GM23338 (cell line): ENCODE measurements at regions not wholly inside any gene's neighbourhood (a gene's known extent, or its start where the extent isn't known, plus 50 kb on each side); places are given as distances from the start of the nearest gene placed in this dataset.

ENCODE experiments used
- ATAC-seq: fragments of 200-7000 bp; cut with Tn5 transposase; 3 replicates; pipeline ENCODE4 v1.9.1; 2020
- DNase-seq: peaks from one replicate; pipeline ENCODE4 v3.0.0-alpha.2; 2015; ENCODE audit warnings: low spot score
- H2AFZ ChIP-seq: fragments of 200-600 bp; sonication (generic); 2 replicates; pipeline ENCODE4 v1.8.0; 2016; ENCODE audit warnings: antibody characterized with exemption, mild to moderate bottlenecking, moderate library complexity
- H3F3A ChIP-seq: fragments of 200-600 bp; sonication (generic); replicated peaks from 2 replicates; pipeline ENCODE4 v1.8.0; 2017; ENCODE audit warnings: antibody characterized with exemption, mixed run types, low read depth
- H3K27ac ChIP-seq: fragments of 200-600 bp; sonication (generic); 2 replicates; pipeline ENCODE4 v1.6.1; 2016; ENCODE audit warnings: low read depth
- H3K27me3 ChIP-seq: fragments of 200-600 bp; sonication (generic); 2 replicates; pipeline ENCODE4 v1.8.0; 2016; ENCODE audit warnings: mild to moderate bottlenecking, mixed run types, moderate library complexity; ENCODE audit not compliant: insufficient read depth
- H3K36me3 ChIP-seq: fragments of 200-600 bp; sonication (generic); 2 replicates; pipeline ENCODE4 v1.8.0; 2016; ENCODE audit warnings: mild to moderate bottlenecking; ENCODE audit not compliant: insufficient read depth
- H3K4me1 ChIP-seq: fragments of 200-600 bp; sonication (generic); 2 replicates; pipeline ENCODE4 v1.8.0; 2016; ENCODE audit warnings: mild to moderate bottlenecking, moderate library complexity; ENCODE audit not compliant: insufficient read depth
- H3K4me2 ChIP-seq: fragments of 200-600 bp; sonication (generic); 2 replicates; pipeline ENCODE4 v1.7.1; 2017; ENCODE audit warnings: mixed run types
- H3K4me3 ChIP-seq: fragments of 200-600 bp; sonication (generic); 2 replicates; pipeline ENCODE4 v1.6.1; 2016; ENCODE audit warnings: mixed run types
- H3K79me2 ChIP-seq: fragments of 200-600 bp; sonication (generic); replicated peaks from 2 replicates; pipeline ENCODE4 v1.8.0; 2017; ENCODE audit warnings: mild to moderate bottlenecking; ENCODE audit not compliant: insufficient read depth
- H3K9me2 ChIP-seq: fragments of 200-600 bp; sonication (generic); 2 replicates; pipeline ENCODE4 v1.8.0; 2017; ENCODE audit not compliant: insufficient read depth
- H4K20me1 ChIP-seq: fragments of 200-600 bp; sonication (generic); replicated peaks from 2 replicates; pipeline ENCODE4 v1.8.0; 2017; ENCODE audit warnings: mild to moderate bottlenecking; ENCODE audit not compliant: insufficient read depth
- H3K27ac Mint-ChIP-seq: 2 replicates; pipeline ENCODE4 v1.8.0; 2020; ENCODE audit warnings: inconsistent platforms, mild to moderate bottlenecking, moderate library complexity, mixed read lengths
- H3K27me3 Mint-ChIP-seq: 3 replicates; pipeline ENCODE4 v1.8.0; 2022; ENCODE audit warnings: low read depth, mild to moderate bottlenecking, moderate library complexity, mixed read lengths, inconsistent platforms; ENCODE audit not compliant: insufficient read depth, poor library complexity
- H3K36me3 Mint-ChIP-seq: 3 replicates; pipeline ENCODE4 v1.8.0; 2021; ENCODE audit warnings: low read depth, mild to moderate bottlenecking, inconsistent platforms, moderate library complexity, mixed read lengths
- H3K4me1 Mint-ChIP-seq: 3 replicates; pipeline ENCODE4 v1.8.0; 2020; ENCODE audit warnings: mild to moderate bottlenecking, inconsistent platforms, mixed read lengths
- H3K4me3 Mint-ChIP-seq: 3 replicates; pipeline ENCODE4 v1.8.0; 2021; ENCODE audit warnings: moderate library complexity, mild to moderate bottlenecking, inconsistent platforms, mixed read lengths
- H3K9me3 Mint-ChIP-seq: 3 replicates; pipeline ENCODE4 v1.8.0; 2020; ENCODE audit warnings: moderate library complexity, mild to moderate bottlenecking, inconsistent platforms, mixed read lengths
- CREB1 ChIP-seq: fragments of 250-450 bp; sonication (Bioruptor Pico); IDR thresholded peaks from 2 replicates; pipeline ENCODE4 v1.5.0; 2020; ENCODE audit warnings: low read depth, mild to moderate bottlenecking, moderate library complexity
- EZH2 ChIP-seq: fragments of 200-600 bp; sonication (generic); IDR thresholded peaks from one replicate; pipeline ENCODE4 v1.8.0; 2017; ENCODE audit warnings: antibody characterized with exemption, mild to moderate bottlenecking, low read depth; ENCODE audit not compliant: unreplicated experiment
- EZH2phosphoT487 ChIP-seq: fragments of 200-600 bp; sonication (generic); IDR thresholded peaks from one replicate; pipeline ENCODE4 v1.8.1; 2018; ENCODE audit warnings: antibody characterized with exemption; ENCODE audit not compliant: unreplicated experiment
- JUNB ChIP-seq: IDR thresholded peaks from one replicate; pipeline ENCODE4 v1.6.1; 2016; ENCODE audit warnings: antibody characterized with exemption; ENCODE audit not compliant: unreplicated experiment
- NANOG ChIP-seq: IDR thresholded peaks from 2 replicates; pipeline ENCODE4 v1.6.1; 2016; ENCODE audit warnings: antibody characterized with exemption, borderline replicate concordance
- POLR2AphosphoS5 ChIP-seq: IDR thresholded peaks from 2 replicates; pipeline ENCODE4 v1.6.1; 2016; ENCODE audit warnings: antibody characterized with exemption, low read depth
- REST ChIP-seq: IDR thresholded peaks from one replicate; pipeline ENCODE4 v1.6.1; 2018; ENCODE audit warnings: antibody characterized with exemption; ENCODE audit not compliant: unreplicated experiment
- STAT1 ChIP-seq: IDR thresholded peaks from one replicate; pipeline ENCODE4 v1.6.1; 2016; ENCODE audit warnings: antibody characterized with exemption; ENCODE audit not compliant: unreplicated experiment
- ZNF114 ChIP-seq: fragments of 250-450 bp; sonication (Bioruptor Pico); IDR thresholded peaks from 2 replicates; pipeline ENCODE4 v1.5.0; 2020; ENCODE audit warnings: mild to moderate bottlenecking, moderate library complexity
- ZNF331 ChIP-seq: fragments of 250-450 bp; sonication (Bioruptor Pico); IDR thresholded peaks from 2 replicates; pipeline ENCODE4 v1.5.0; 2020; ENCODE audit warnings: low read depth, mild to moderate bottlenecking, moderate library complexity
- TF ChIP-seq, protein P1 (sequence below), 2 experiments: fragments of 200-600 bp in 1 of 2; sonication (generic) in 1 of 2; conservative IDR thresholded peaks; 2 replicates each; pipeline versions ENCODE4 v1.5.1 to v1.6.1; 2016 to 2017; ENCODE audit warnings: antibody characterized with exemption in 2 of 2, low read depth in 2 of 2, mild to moderate bottlenecking in 2 of 2, moderate library complexity in 1 of 2
- TF ChIP-seq, protein P2 (sequence below): fragments of 250-450 bp; sonication (Bioruptor Pico); IDR thresholded peaks from 2 replicates; pipeline ENCODE4 v1.5.0; 2020; ENCODE audit warnings: mild to moderate bottlenecking, moderate library complexity
- TF ChIP-seq, protein P3 (sequence below): IDR thresholded peaks from 2 replicates; pipeline ENCODE4 v1.6.1; 2016; ENCODE audit warnings: antibody characterized with exemption

DNA sequence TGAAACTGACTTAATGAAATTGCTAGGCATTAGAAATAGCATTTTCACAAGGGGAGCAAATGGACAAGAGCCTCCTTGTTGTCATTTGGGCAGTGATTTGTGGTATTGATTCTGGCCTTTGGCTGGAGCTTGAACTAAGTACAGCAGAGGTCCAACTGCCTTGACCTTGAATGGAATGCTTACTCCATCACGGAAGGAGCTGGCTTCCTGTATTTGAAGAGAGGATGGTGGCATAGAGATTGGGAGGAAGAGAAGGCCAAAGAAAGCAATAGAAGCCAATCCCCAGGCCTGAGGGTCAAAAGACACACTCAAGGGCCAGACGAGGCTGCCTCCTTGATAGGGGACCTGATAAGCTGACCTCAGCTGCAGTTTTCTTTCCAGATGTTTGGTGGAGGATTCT lies 126.6 kb upstream of the MPPED2 start:
- no peaks in the 10 kb centered on the region for H3F3A ChIP-seq
- Mint-ChIP-seq H3K27me3 (peaks cover 2% of the 10 kb centered on the region), H3K9me3 (no peaks in the 10 kb centered on the region), H3K4me3 (no peak overlapping the region), H3K27ac (no peak overlapping the region), H3K36me3 (no peaks in the 10 kb centered on the region), H3K4me1 (peaks cover 3% of the 10 kb centered on the region; the same call in 1 of the 3 replicates)
- no peak overlapping the region for H3K4me3 ChIP-seq
- no peaks in the 10 kb centered on the region for H3K27me3 ChIP-seq
- no peak overlapping the region for H2AFZ ChIP-seq
- TF ChIP-seq ZNF114 (CRISPR knock-in tag) (no peak), STAT1 (no peak), EZH2 (no peak), REST (no peak), EZH2phosphoT487 (no peak), ZNF331 (CRISPR knock-in tag) (no peak), CREB1 (CRISPR knock-in tag) (no peak), JUNB (no peak), POLR2AphosphoS5 (no peak), NANOG (no peak)
- TF ChIP-seq, protein P1, sequence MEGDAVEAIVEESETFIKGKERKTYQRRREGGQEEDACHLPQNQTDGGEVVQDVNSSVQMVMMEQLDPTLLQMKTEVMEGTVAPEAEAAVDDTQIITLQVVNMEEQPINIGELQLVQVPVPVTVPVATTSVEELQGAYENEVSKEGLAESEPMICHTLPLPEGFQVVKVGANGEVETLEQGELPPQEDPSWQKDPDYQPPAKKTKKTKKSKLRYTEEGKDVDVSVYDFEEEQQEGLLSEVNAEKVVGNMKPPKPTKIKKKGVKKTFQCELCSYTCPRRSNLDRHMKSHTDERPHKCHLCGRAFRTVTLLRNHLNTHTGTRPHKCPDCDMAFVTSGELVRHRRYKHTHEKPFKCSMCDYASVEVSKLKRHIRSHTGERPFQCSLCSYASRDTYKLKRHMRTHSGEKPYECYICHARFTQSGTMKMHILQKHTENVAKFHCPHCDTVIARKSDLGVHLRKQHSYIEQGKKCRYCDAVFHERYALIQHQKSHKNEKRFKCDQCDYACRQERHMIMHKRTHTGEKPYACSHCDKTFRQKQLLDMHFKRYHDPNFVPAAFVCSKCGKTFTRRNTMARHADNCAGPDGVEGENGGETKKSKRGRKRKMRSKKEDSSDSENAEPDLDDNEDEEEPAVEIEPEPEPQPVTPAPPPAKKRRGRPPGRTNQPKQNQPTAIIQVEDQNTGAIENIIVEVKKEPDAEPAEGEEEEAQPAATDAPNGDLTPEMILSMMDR (conservative IDR thresholded peaks at IDR 0.05; ENCODE audit: low read depth in 2 of 2), result no peak
- TF ChIP-seq, protein P2, sequence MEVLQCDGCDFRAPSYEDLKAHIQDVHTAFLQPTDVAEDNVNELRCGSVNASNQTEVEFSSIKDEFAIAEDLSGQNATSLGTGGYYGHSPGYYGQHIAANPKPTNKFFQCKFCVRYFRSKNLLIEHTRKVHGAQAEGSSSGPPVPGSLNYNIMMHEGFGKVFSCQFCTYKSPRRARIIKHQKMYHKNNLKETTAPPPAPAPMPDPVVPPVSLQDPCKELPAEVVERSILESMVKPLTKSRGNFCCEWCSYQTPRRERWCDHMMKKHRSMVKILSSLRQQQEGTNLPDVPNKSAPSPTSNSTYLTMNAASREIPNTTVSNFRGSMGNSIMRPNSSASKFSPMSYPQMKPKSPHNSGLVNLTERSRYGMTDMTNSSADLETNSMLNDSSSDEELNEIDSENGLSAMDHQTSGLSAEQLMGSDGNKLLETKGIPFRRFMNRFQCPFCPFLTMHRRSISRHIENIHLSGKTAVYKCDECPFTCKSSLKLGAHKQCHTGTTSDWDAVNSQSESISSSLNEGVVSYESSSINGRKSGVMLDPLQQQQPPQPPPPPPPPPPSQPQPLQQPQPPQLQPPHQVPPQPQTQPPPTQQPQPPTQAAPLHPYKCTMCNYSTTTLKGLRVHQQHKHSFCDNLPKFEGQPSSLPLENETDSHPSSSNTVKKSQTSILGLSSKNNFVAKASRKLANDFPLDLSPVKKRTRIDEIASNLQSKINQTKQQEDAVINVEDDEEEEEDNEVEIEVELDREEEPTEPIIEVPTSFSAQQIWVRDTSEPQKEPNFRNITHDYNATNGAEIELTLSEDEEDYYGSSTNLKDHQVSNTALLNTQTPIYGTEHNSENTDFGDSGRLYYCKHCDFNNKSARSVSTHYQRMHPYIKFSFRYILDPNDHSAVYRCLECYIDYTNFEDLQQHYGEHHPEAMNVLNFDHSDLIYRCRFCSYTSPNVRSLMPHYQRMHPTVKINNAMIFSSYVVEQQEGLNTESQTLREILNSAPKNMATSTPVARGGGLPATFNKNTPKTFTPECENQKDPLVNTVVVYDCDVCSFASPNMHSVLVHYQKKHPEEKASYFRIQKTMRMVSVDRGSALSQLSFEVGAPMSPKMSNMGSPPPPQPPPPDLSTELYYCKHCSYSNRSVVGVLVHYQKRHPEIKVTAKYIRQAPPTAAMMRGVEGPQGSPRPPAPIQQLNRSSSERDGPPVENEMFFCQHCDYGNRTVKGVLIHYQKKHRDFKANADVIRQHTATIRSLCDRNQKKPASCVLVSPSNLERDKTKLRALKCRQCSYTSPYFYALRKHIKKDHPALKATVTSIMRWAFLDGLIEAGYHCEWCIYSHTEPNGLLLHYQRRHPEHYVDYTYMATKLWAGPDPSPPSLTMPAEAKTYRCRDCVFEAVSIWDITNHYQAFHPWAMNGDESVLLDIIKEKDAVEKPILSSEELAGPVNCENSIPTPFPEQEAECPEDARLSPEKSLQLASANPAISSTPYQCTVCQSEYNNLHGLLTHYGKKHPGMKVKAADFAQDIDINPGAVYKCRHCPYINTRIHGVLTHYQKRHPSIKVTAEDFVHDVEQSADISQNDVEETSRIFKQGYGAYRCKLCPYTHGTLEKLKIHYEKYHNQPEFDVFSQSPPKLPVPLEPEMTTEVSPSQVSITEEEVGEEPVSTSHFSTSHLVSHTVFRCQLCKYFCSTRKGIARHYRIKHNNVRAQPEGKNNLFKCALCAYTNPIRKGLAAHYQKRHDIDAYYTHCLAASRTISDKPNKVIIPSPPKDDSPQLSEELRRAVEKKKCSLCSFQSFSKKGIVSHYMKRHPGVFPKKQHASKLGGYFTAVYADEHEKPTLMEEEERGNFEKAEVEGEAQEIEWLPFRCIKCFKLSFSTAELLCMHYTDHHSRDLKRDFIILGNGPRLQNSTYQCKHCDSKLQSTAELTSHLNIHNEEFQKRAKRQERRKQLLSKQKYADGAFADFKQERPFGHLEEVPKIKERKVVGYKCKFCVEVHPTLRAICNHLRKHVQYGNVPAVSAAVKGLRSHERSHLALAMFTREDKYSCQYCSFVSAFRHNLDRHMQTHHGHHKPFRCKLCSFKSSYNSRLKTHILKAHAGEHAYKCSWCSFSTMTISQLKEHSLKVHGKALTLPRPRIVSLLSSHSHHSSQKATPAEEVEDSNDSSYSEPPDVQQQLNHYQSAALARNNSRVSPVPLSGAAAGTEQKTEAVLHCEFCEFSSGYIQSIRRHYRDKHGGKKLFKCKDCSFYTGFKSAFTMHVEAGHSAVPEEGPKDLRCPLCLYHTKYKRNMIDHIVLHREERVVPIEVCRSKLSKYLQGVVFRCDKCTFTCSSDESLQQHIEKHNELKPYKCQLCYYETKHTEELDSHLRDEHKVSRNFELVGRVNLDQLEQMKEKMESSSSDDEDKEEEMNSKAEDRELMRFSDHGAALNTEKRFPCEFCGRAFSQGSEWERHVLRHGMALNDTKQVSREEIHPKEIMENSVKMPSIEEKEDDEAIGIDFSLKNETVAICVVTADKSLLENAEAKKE (CRISPR knock-in tag), result no peak
- TF ChIP-seq, protein P3, sequence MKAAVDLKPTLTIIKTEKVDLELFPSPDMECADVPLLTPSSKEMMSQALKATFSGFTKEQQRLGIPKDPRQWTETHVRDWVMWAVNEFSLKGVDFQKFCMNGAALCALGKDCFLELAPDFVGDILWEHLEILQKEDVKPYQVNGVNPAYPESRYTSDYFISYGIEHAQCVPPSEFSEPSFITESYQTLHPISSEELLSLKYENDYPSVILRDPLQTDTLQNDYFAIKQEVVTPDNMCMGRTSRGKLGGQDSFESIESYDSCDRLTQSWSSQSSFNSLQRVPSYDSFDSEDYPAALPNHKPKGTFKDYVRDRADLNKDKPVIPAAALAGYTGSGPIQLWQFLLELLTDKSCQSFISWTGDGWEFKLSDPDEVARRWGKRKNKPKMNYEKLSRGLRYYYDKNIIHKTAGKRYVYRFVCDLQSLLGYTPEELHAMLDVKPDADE, result no peak
- no peaks in the 10 kb centered on the region for H3K4me1 ChIP-seq
- ATAC-seq, result no peak
- H4K20me1 ChIP-seq, result no peaks in the 10 kb centered on the region
- no peak overlapping the region for H3K4me2 ChIP-seq
- H3K79me2 ChIP-seq, result no peaks in the 10 kb centered on the region
- H3K36me3 ChIP-seq, result no peaks in the 10 kb centered on the region
- no peak overlapping the region for H3K27ac ChIP-seq
- no peaks in the 10 kb centered on the region for H3K9me2 ChIP-seq
- DNase-seq, result no peak
